ENCODE measurements at regions not wholly inside any gene's neighbourhood (a gene's known extent, or its start where the extent isn't known, plus 50 kb on each side); places are given as distances from the start of the nearest gene placed in this dataset.

DNA sequence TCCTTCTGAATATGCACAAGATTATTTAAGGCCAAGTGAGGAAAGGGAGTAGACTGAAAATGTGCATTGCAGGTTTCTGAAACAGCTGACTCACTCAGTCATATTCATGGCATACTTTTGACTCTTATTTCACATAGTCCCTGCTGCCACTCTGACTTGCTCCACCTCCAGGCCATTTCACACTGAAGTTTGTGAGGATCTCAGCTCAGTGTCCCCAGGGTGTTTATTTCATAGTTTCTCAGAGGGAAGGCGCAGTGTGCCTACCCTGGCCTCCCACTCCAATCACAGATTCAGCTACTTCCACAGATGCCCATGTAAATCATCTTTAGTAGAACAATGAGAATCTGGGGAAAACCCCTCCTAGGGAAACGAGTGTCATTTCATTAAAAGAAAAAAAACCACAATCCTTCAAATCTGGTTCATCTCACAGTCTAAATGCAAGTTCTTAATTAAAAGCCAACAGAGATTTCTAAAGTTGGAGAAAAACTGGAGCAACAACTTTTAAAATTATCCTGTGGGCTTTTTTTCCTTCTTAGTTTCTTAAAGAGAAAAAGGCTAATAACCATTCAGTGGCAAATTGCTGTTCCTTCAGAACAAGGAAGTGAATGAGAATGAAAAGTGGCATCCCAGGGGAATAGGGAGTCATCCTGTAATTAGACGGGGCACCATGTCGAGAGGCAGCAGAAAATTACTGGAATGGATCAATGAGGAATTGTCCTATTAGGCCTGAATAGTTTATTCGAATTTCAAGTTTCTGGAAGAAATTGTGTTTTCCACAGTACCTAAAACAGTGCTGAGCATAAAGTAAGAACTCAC is 133.6 kb downstream of the TFAP2B start:
- H3K9ac ChIP-seq (ENCODE audit: low read length) = no peak overlapping the region
- H3K4me2 ChIP-seq (ENCODE audit: low read depth, low read length) = no peak overlapping the region
- H2AFZ ChIP-seq (ENCODE audit: low read length) = no peak overlapping the region
- H3K27me3 ChIP-seq (replicated peaks; ENCODE audit: insufficient read depth, low read length) = no peaks in the 10 kb centered on the region
- no peaks in the 10 kb centered on the region for H3K79me2 ChIP-seq (ENCODE audit: low read length)
- DNase-seq = no peak
- no peaks in the 10 kb centered on the region for H3K4me1 ChIP-seq (ENCODE audit: low read length)
- H3K36me3 ChIP-seq (replicated peaks; ENCODE audit: insufficient read depth, low read length) = no peaks in the 10 kb centered on the region
- no peaks in the 10 kb centered on the region for H3K9me3 ChIP-seq (replicated peaks; ENCODE audit: insufficient read depth, low read length)
- H3K9me2 ChIP-seq (replicated peaks; ENCODE audit: insufficient read depth, low read length) = no peaks in the 10 kb centered on the region
- no peaks in the 10 kb centered on the region for H3F3A ChIP-seq (ENCODE audit: insufficient read depth, low read length)
- no peaks in the 10 kb centered on the region for H4K20me1 ChIP-seq (ENCODE audit: insufficient read depth, low read length)
- TF ChIP-seq EZH2phosphoT487 (IDR thresholded peaks at IDR 0.05; ENCODE audit: low read length) (no peak), EZH2 (optimal IDR thresholded peaks at IDR 0.05; ENCODE audit: low read depth, low read length) (no peak)
- TF ChIP-seq, protein P1, sequence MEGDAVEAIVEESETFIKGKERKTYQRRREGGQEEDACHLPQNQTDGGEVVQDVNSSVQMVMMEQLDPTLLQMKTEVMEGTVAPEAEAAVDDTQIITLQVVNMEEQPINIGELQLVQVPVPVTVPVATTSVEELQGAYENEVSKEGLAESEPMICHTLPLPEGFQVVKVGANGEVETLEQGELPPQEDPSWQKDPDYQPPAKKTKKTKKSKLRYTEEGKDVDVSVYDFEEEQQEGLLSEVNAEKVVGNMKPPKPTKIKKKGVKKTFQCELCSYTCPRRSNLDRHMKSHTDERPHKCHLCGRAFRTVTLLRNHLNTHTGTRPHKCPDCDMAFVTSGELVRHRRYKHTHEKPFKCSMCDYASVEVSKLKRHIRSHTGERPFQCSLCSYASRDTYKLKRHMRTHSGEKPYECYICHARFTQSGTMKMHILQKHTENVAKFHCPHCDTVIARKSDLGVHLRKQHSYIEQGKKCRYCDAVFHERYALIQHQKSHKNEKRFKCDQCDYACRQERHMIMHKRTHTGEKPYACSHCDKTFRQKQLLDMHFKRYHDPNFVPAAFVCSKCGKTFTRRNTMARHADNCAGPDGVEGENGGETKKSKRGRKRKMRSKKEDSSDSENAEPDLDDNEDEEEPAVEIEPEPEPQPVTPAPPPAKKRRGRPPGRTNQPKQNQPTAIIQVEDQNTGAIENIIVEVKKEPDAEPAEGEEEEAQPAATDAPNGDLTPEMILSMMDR (IDR thresholded peaks at IDR 0.05; ENCODE audit: low read length) = no peak
- no peak overlapping the region for H3K27ac ChIP-seq (ENCODE audit: low read length)
- H3K4me3 ChIP-seq (ENCODE audit: low read length) = no peak overlapping the region

DNA sequence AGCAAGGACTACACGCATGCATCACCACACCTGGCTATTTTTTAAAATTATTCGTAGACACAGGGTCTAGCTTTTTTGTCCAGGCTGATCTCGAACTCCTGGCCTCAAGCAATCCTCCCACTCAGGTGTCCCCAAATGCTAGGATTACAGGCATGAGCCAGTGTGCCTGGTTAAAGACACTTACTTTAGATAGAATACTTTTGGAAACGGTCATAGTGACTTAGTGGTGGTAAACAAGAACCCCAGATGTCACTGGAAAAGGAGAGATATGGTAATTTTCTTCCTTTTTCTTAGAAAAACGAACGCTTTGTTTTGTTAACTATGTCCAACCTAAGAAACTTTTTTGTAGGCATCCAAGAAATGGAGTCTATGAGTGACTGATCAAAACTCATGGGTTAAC is 137.3 kb downstream of the TFAP2B start:
- H3K9me3 ChIP-seq (replicated peaks; ENCODE audit: insufficient read depth, low read length) = no peaks in the 10 kb centered on the region
- H3K9ac ChIP-seq (ENCODE audit: low read length) = no peak overlapping the region
- H3F3A ChIP-seq (ENCODE audit: insufficient read depth, low read length) = no peaks in the 10 kb centered on the region
- no peak overlapping the region for H3K4me2 ChIP-seq (ENCODE audit: low read depth, low read length)
- no peak overlapping the region for H3K4me3 ChIP-seq (ENCODE audit: low read length)
- no peaks in the 10 kb centered on the region for H3K36me3 ChIP-seq (replicated peaks; ENCODE audit: insufficient read depth, low read length)
- DNase-seq = no peak
- no peak overlapping the region for H2AFZ ChIP-seq (ENCODE audit: low read length)
- no peak overlapping the region for H3K27ac ChIP-seq (ENCODE audit: low read length)
- no peaks in the 10 kb centered on the region for H3K27me3 ChIP-seq (replicated peaks; ENCODE audit: insufficient read depth, low read length)
- TF ChIP-seq EZH2phosphoT487 (IDR thresholded peaks at IDR 0.05; ENCODE audit: low read length) (no peak), EZH2 (optimal IDR thresholded peaks at IDR 0.05; ENCODE audit: low read depth, low read length) (no peak)
- TF ChIP-seq, protein P1 (IDR thresholded peaks at IDR 0.05; ENCODE audit: low read length) = no peak
- no peaks in the 10 kb centered on the region for H3K4me1 ChIP-seq (ENCODE audit: low read length)
- no peaks in the 10 kb centered on the region for H3K9me2 ChIP-seq (replicated peaks; ENCODE audit: insufficient read depth, low read length)
- H3K79me2 ChIP-seq (ENCODE audit: low read length) = no peaks in the 10 kb centered on the region
- H4K20me1 ChIP-seq (ENCODE audit: insufficient read depth, low read length) = no peaks in the 10 kb centered on the region

DNA sequence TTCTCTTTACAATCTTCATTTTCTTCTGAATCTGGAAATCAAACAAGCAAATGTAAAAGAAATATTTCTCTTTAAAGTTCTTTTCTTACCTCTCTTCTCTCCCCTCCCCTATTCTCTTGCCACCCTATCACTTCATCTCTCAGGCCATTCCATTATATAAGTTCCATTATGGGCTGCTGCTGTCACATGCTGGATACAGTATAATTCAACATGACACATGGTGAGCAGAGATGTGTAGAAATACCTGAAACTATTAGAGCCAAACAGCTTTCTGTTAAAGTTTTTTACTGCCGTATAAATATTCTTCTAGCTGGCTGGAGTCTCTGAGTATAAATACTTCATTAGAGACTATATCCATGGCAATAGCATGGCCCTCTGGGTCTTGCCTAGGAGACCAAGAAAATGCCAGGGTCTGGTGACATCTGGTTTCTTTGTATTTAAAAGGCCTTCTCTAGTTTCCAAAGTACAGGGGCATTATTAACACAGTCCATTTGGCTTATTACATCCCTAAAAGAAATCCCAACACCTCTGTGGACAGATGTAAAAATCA is 139.6 kb downstream of the TFAP2B start:
- H3K9me2 ChIP-seq (replicated peaks; ENCODE audit: insufficient read depth, low read length) = no peaks in the 10 kb centered on the region
- no peak overlapping the region for H3K9ac ChIP-seq (ENCODE audit: low read length)
- H3K79me2 ChIP-seq (ENCODE audit: low read length) = no peaks in the 10 kb centered on the region
- no peaks in the 10 kb centered on the region for H3K9me3 ChIP-seq (replicated peaks; ENCODE audit: insufficient read depth, low read length)
- H3K4me1 ChIP-seq (ENCODE audit: low read length) = no peaks in the 10 kb centered on the region
- DNase-seq = no peak
- 0 out of 2 replicates have a peak, but pooled peaks cover 4% of the 10 kb centered on the region for H4K20me1 ChIP-seq (ENCODE audit: insufficient read depth, low read length)
- H3F3A ChIP-seq (ENCODE audit: insufficient read depth, low read length) = no peaks in the 10 kb centered on the region
- H2AFZ ChIP-seq (ENCODE audit: low read length) = no peak overlapping the region
- no peak overlapping the region for H3K27ac ChIP-seq (ENCODE audit: low read length)
- no peaks in the 10 kb centered on the region for H3K27me3 ChIP-seq (replicated peaks; ENCODE audit: insufficient read depth, low read length)
- H3K4me2 ChIP-seq (ENCODE audit: low read depth, low read length) = no peak overlapping the region
- TF ChIP-seq EZH2 (optimal IDR thresholded peaks at IDR 0.05; ENCODE audit: low read depth, low read length) (no peak), EZH2phosphoT487 (IDR thresholded peaks at IDR 0.05; ENCODE audit: low read length) (no peak)
- TF ChIP-seq, protein P1 (IDR thresholded peaks at IDR 0.05; ENCODE audit: low read length) = no peak
- H3K4me3 ChIP-seq (ENCODE audit: low read length) = no peak overlapping the region
- no peaks in the 10 kb centered on the region for H3K36me3 ChIP-seq (replicated peaks; ENCODE audit: insufficient read depth, low read length)
